ENCODE measurements at regions not wholly inside any gene's neighbourhood (a gene's known extent, or its start where the extent isn't known, plus 50 kb on each side); places are given as distances from the start of the nearest gene placed in this dataset.

DNA sequence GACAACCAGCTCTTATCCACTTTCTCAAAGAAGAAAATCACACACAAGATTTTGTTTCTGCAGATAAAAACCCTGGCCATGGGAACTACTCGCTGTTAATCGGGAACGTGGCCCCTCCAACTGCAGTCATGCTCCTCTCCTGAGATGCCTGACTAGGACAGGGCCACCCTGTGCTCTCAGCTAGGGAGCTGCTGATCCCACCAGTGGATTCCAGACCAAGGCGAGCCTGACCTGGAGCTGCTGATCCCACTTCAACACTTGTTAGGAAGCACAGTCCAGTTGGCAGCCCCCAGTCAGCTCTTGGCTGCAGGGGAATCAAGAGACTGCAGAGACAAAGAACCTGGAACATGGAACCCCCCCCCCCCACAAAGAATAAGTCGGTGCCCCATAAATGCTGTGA, 474.3 kb upstream of the MGMT start:
- TF ChIP-seq, protein P1, sequence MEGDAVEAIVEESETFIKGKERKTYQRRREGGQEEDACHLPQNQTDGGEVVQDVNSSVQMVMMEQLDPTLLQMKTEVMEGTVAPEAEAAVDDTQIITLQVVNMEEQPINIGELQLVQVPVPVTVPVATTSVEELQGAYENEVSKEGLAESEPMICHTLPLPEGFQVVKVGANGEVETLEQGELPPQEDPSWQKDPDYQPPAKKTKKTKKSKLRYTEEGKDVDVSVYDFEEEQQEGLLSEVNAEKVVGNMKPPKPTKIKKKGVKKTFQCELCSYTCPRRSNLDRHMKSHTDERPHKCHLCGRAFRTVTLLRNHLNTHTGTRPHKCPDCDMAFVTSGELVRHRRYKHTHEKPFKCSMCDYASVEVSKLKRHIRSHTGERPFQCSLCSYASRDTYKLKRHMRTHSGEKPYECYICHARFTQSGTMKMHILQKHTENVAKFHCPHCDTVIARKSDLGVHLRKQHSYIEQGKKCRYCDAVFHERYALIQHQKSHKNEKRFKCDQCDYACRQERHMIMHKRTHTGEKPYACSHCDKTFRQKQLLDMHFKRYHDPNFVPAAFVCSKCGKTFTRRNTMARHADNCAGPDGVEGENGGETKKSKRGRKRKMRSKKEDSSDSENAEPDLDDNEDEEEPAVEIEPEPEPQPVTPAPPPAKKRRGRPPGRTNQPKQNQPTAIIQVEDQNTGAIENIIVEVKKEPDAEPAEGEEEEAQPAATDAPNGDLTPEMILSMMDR (IDR thresholded peaks at IDR 0.05) = no peak
- TF ChIP-seq EZH2 (IDR thresholded peaks at IDR 0.05) (no peak), EZH2phosphoT487 (IDR thresholded peaks at IDR 0.05) (no peak)
